HCT116 (cell line): ENCODE measurements at regions not wholly inside any gene's neighbourhood (a gene's known extent, or its start where the extent isn't known, plus 50 kb on each side); places are given as distances from the start of the nearest gene placed in this dataset.

Experiments used
- ATAC-seq: fragments of 200-7000 bp; cut with Tn5 transposase; 2 replicates; pipeline ENCODE4 v1.9.1; 2020; ENCODE audit warnings: mild to moderate bottlenecking, moderate library complexity
- BruUV-seq: library from RNA; stranded (reverse); fragments of 400-500 nt; replicated peaks from 2 replicates; lab custom pipeline; 2021; lab: Mats Ljungman, UMichigan
- CTCF ChIA-PET: fragments of 300-600 bp; sonication (Branson Sonifier 250); formaldehyde crosslinking; loops from one replicate; lab custom pipeline; 2021; ENCODE audit warnings: antibody characterized with exemption; lab: Charles Lee
- POLR2A ChIA-PET: fragments of 300-600, 350-600 bp; sonication (Branson Sonifier 250); formaldehyde crosslinking; loops from one replicate; lab custom pipeline; 2021; ENCODE audit warnings: antibody characterized with exemption; lab: Charles Lee
- RAD21 ChIA-PET, 2 experiments: fragments of 300-600 bp; sonication (Branson Sonifier 250); formaldehyde crosslinking; loops; one replicate each; lab custom pipeline; 2023; ENCODE audit warnings: low total read pairs in 2 of 2; ENCODE audit not compliant: uncharacterized antibody in 2 of 2, unreplicated experiment in 2 of 2, low non-redundant PET in 1 of 2; lab: Charles Lee
- DNase-seq: peaks from one replicate; pipeline ENCODE4 v3.0.0-alpha.2; 2010; ENCODE audit warnings: low read depth, low spot score
- H2AFZ ChIP-seq: fragments of 200-600 bp; shearing (Covaris generic), sonication (generic); 2 replicates; pipeline ENCODE4 v1.6.1; 2017; ENCODE audit warnings: low read depth, mixed run types, mixed read lengths, antibody characterized with exemption, low read length; ENCODE audit not compliant: poor library complexity, severe bottlenecking
- H3K27ac ChIP-seq: 2 replicates; pipeline ENCODE4 v1.5.1; 2012; ENCODE audit warnings: low read depth, low read length
- H3K27me3 ChIP-seq: fragments of 200-600 bp; sonication (generic); 2 replicates; pipeline ENCODE4 v1.6.1; 2016; ENCODE audit warnings: mixed run types, low read length, mixed read lengths; ENCODE audit not compliant: insufficient read depth
- H3K36me3 ChIP-seq, 2 experiments: fragments of 200-500 bp in 1 of 2; fragments of 200-600 bp in 1 of 2; sonication (Bioruptor generic) in 1 of 2; sonication (generic) in 1 of 2; 2 replicates each; pipeline versions ENCODE4 v1.5.1 to v1.6.1; 2014 to 2016; ENCODE audit warnings: low read length in 2 of 2, inconsistent platforms in 1 of 2, mixed read lengths in 1 of 2, mixed run types in 1 of 2; ENCODE audit not compliant: insufficient read depth in 2 of 2, control insufficient read depth in 1 of 2
- H3K4me1 ChIP-seq, 2 experiments: fragments of 200-600 bp in 1 of 2; sonication (generic) in 1 of 2; 2 replicates each; pipeline versions ENCODE4 v1.5.1 to v1.6.1; 2012 to 2017; ENCODE audit warnings: low read length in 2 of 2, inconsistent platforms in 1 of 2, mild to moderate bottlenecking in 1 of 2, mixed read lengths in 1 of 2, mixed run types in 1 of 2, moderate library complexity in 1 of 2; ENCODE audit not compliant: insufficient read depth in 2 of 2, control insufficient read depth in 1 of 2
- H3K4me2 ChIP-seq: fragments of 200-600 bp; sonication (generic); 2 replicates; pipeline ENCODE4 v1.6.1; 2017; ENCODE audit warnings: mixed run types, low read length, mixed read lengths
- H3K4me3 ChIP-seq, 2 experiments: fragments of 200-600 bp in 1 of 2; sonication (generic) in 1 of 2; replicated peaks in 1 of 2; 2 replicates each; pipeline ENCODE4 v1.5.1; 2011 to 2016; ENCODE audit warnings: low read length in 2 of 2, control low read depth in 1 of 2, low read depth in 1 of 2, mild to moderate bottlenecking in 1 of 2, mixed read lengths in 1 of 2, mixed run types in 1 of 2
- H3K79me2 ChIP-seq: fragments of 200-600 bp; sonication (generic); 2 replicates; pipeline ENCODE4 v1.6.1; 2017; ENCODE audit warnings: mild to moderate bottlenecking, mixed run types, low read length, moderate library complexity, mixed read lengths; ENCODE audit not compliant: insufficient read depth
- H3K9ac ChIP-seq: fragments of 200-600 bp; sonication (generic); 2 replicates; pipeline ENCODE4 v1.6.1; 2016; ENCODE audit warnings: low read length, mixed read lengths
- H3K9me2 ChIP-seq: fragments of 200-600 bp; sonication (generic), shearing (Covaris generic); 2 replicates; pipeline ENCODE4 v1.6.1; 2017; ENCODE audit warnings: mixed run types, mild to moderate bottlenecking, moderate library complexity; ENCODE audit not compliant: insufficient read depth
- H3K9me3 ChIP-seq, 2 experiments: fragments of 200-500 bp in 1 of 2; fragments of 200-600 bp in 1 of 2; sonication (Bioruptor generic) in 1 of 2; sonication (generic) in 1 of 2; 2 replicates each; pipeline ENCODE4 v1.6.1; 2014 to 2017; ENCODE audit warnings: low read length in 2 of 2, mixed read lengths in 2 of 2, inconsistent platforms in 1 of 2, low read depth in 1 of 2, mild to moderate bottlenecking in 1 of 2, mixed run types in 1 of 2, moderate library complexity in 1 of 2; ENCODE audit not compliant: control insufficient read depth in 1 of 2, insufficient read depth in 1 of 2
- H4K20me1 ChIP-seq: fragments of 200-600 bp; sonication (generic), shearing (Covaris generic); 2 replicates; pipeline ENCODE4 v1.6.1; 2017; ENCODE audit warnings: mixed run types, mild to moderate bottlenecking, moderate library complexity; ENCODE audit not compliant: insufficient read depth
- ATF3 ChIP-seq: IDR thresholded peaks from 2 replicates; pipeline ENCODE4 v1.6.1; 2012
- EGR1 ChIP-seq: IDR thresholded peaks from 2 replicates; pipeline ENCODE4 v1.6.1; 2012; ENCODE audit warnings: low read depth
- ELF1 ChIP-seq: IDR thresholded peaks from 2 replicates; pipeline ENCODE4 v1.6.1; 2012; ENCODE audit warnings: low read depth, borderline replicate concordance
- EZH2 ChIP-seq: fragments of 200-600 bp; sonication (generic); IDR thresholded peaks from 2 replicates; pipeline ENCODE4 v1.6.1; 2017; ENCODE audit warnings: antibody characterized with exemption, mixed run types
- SIN3A ChIP-seq: IDR thresholded peaks from 2 replicates; pipeline ENCODE4 v1.6.1; 2012; ENCODE audit warnings: low read depth
- SRF ChIP-seq: IDR thresholded peaks from 2 replicates; pipeline ENCODE4 v1.6.1; 2012; ENCODE audit warnings: low read depth
- ZNF274 ChIP-seq: fragments of 200-500 bp; sonication (Bioruptor generic); IDR thresholded peaks from 2 replicates; pipeline ENCODE4 v1.6.1; 2014; ENCODE audit warnings: mild to moderate bottlenecking, low read depth, low read length, inconsistent platforms
- intact Hi-C: fragments of 100-400 bp; cut with micrococcal nuclease; formaldehyde crosslinking; loops from 2 replicates; pipeline ENCODE4 v1.10.0; 2022

GRCh38 chr9:97751531-97751930, 54.4 kb upstream of the XPA start:
- TF ChIP-seq SIN3A (no peak), EGR1 (no peak)
- ATAC-seq (no peak), DNase-seq (no peak)
- H3K4me1 ChIP-seq = no peaks in the 10 kb centered on the region
- H3K9me3 ChIP-seq = no peaks in the 10 kb centered on the region
- intact Hi-C loops = no loop called here
- no peaks in the 10 kb centered on the region for H3K36me3 ChIP-seq
- BruUV-seq = no TSS peak
- H3K4me2 ChIP-seq = no peak overlapping the region
- no peaks in the 10 kb centered on the region for H3K9me2 ChIP-seq
- ChIA-PET RAD21 (no interaction called here), POLR2A (no interaction called here), CTCF (no interaction called here)
- H3K27me3 ChIP-seq = no peaks in the 10 kb centered on the region
- H3K9ac ChIP-seq = no peak overlapping the region
- H4K20me1 ChIP-seq = no peaks in the 10 kb centered on the region
- no peak overlapping the region for H2AFZ ChIP-seq
- H3K27ac ChIP-seq = no peak overlapping the region
- H3K79me2 ChIP-seq = no peaks in the 10 kb centered on the region
- H3K4me3 ChIP-seq = no peak overlapping the region

- Histone ChIP-seq H2AFZ (no peak overlapping the region), H3K9me3 (no peaks in the 10 kb centered on the region), H3K36me3 (no peaks in the 10 kb centered on the region), H3K4me2 (no peak overlapping the region), H3K79me2 (no peaks in the 10 kb centered on the region), H3K27me3 (peaks cover 6% of the 10 kb centered on the region; the same call in 1 of the 2 replicates), H3K9ac (no peak overlapping the region), H3K9me2 (no peaks in the 10 kb centered on the region), H3K4me1 (no peaks in the 10 kb centered on the region), H3K27ac (no peak overlapping the region), H3K4me3 (no peak overlapping the region), H4K20me1 (no peaks in the 10 kb centered on the region)
- BruUV-seq = no TSS peak
- intact Hi-C loops = no loop called here
- CTCF ChIA-PET = no interaction called here
- POLR2A ChIA-PET = no interaction called here
- ATAC-seq (no peak), DNase-seq (no peak)
- RAD21 ChIA-PET = no interaction called here
- TF ChIP-seq SRF (no peak), EZH2 (no peak), EGR1 (no peak), ZNF274 (no peak), ELF1 (no peak), ATF3 (no peak)
Observed at GRCh38 chr9:97752274-97752673, 55.1 kb upstream of the XPA start.
